Neuron (in vitro differentiated cells): ENCODE measurements at regions not wholly inside any gene's neighbourhood (a gene's known extent, or its start where the extent isn't known, plus 50 kb on each side); places are given as distances from the start of the nearest gene placed in this dataset.

Experiments used
- H2AFZ ChIP-seq: one replicate; pipeline ENCODE4 v1.6.1; 2013; ENCODE audit warnings: low read depth, mild to moderate bottlenecking, inconsistent platforms, low read length, moderate library complexity
- H3K27me3 ChIP-seq: one replicate; pipeline ENCODE4 v1.6.1; 2013; ENCODE audit warnings: low read length; ENCODE audit not compliant: insufficient read depth
- H3K36me3 ChIP-seq: one replicate; pipeline ENCODE4 v1.6.1; 2013; ENCODE audit warnings: low read length; ENCODE audit not compliant: insufficient read depth
- H3K4me1 ChIP-seq: one replicate; pipeline ENCODE4 v1.6.1; 2013; ENCODE audit warnings: low read length; ENCODE audit not compliant: insufficient read depth
- H3K4me3 ChIP-seq: 2 replicates; pipeline ENCODE4 v1.5.1; 2013; ENCODE audit warnings: mild to moderate bottlenecking, low read length, moderate library complexity
- H3K9me3 ChIP-seq: one replicate; pipeline ENCODE4 v1.6.1; 2013; ENCODE audit warnings: low read length

- Histone ChIP-seq H3K4me3 (no peak overlapping the region), H3K9me3 (no peaks in the 10 kb centered on the region)
These were observed 254.7 kb downstream of the C1D start for GRCh38 chr2:67808112-67808511.

DNA sequence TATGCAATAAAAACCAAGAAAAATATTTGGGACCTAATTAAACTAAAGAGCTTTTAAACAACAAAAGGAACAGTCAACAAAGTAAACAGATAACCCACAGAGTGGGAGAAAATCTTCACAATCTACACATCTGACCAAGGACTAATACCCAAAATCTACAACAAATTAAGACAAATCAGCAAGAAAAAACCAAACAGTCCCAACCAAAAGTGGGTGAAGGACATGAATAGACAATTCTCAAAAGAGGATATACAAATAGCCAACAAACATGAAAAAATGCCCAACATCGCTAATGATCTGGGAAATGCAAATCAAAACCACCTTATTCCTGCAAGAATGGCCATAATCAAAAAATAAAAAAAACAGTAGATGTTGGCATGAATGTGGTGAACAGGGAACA, 250.1 kb downstream of the C1D start:
- Histone ChIP-seq H2AFZ (no peak overlapping the region), H3K4me3 (no peak overlapping the region), H3K9me3 (no peaks in the 10 kb centered on the region), H3K27me3 (no peaks in the 10 kb centered on the region), H3K36me3 (no peaks in the 10 kb centered on the region), H3K4me1 (no peaks in the 10 kb centered on the region)

More at GRCh38 chr2:67808112-67808511, 254.7 kb downstream of the C1D start:
- Histone ChIP-seq H3K36me3 (no peaks in the 10 kb centered on the region), H3K27me3 (no peaks in the 10 kb centered on the region), H3K4me1 (no peaks in the 10 kb centered on the region), H2AFZ (no peak overlapping the region)

GRCh38 chr2:67823726-67824125, 239.1 kb downstream of the C1D start:
- H3K4me3 ChIP-seq = no peak overlapping the region
- H3K27me3 ChIP-seq = no peaks in the 10 kb centered on the region
- no peaks in the 10 kb centered on the region for H3K4me1 ChIP-seq
- no peaks in the 10 kb centered on the region for H3K36me3 ChIP-seq
- H2AFZ ChIP-seq = no peak overlapping the region
- no peaks in the 10 kb centered on the region for H3K9me3 ChIP-seq

DNA sequence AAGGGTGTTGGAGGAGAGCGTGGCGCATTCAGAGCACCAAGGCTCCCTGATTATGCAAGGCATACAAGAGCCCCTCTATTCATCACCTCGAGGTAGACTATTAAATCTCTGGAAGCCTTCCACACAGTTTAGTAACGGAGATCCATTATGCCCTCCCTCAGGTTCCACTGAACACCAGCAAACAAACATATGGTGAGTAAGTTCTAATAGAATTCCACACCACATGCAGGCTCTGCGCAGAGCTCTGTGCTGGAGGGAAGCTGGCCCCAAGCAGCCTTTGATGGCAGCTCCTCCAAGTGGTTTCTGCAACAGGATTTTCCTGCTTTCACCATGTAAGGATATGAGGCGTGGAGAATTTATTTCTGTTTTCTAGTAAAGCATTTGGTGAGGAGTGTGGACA, 238.6 kb downstream of the C1D start:
- Histone ChIP-seq H3K36me3 (no peaks in the 10 kb centered on the region), H2AFZ (no peak overlapping the region), H3K4me1 (no peaks in the 10 kb centered on the region), H3K9me3 (no peaks in the 10 kb centered on the region), H3K27me3 (no peaks in the 10 kb centered on the region), H3K4me3 (no peak overlapping the region)

- no peaks in the 10 kb centered on the region for H3K4me1 ChIP-seq
- no peak overlapping the region for H3K4me3 ChIP-seq
- no peaks in the 10 kb centered on the region for H3K9me3 ChIP-seq
- no peaks in the 10 kb centered on the region for H3K27me3 ChIP-seq
- H2AFZ ChIP-seq = no peak overlapping the region
- H3K36me3 ChIP-seq = no peaks in the 10 kb centered on the region
These were observed 237.3 kb downstream of the C1D start for GRCh38 chr2:67825476-67825875.

DNA sequence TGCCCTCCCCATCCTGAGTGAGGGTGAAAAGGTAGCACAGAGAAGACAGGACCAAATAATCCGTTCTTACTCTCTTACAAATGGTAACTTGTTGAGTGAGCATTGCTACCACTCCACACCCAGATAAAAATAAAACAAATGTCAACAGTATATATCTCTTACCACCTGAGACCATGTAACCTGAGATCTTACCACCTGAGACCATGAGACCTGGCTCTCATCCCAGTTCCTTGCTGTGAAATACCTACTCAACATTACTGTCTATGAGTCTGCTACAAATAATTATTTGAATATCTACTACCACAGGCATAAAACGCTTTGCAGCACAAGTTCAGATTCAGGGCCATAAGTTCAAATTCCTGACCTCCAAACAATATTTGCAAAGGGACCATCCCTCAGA, 234.7 kb downstream of the C1D start:
- Histone ChIP-seq H3K4me3 (no peak overlapping the region), H3K36me3 (no peaks in the 10 kb centered on the region), H3K9me3 (no peaks in the 10 kb centered on the region), H3K4me1 (no peaks in the 10 kb centered on the region), H3K27me3 (no peaks in the 10 kb centered on the region), H2AFZ (no peak overlapping the region)

GRCh38 chr2:67829470-67829869, 233.3 kb downstream of the C1D start:
- Histone ChIP-seq H3K4me1 (no peaks in the 10 kb centered on the region), H3K36me3 (no peaks in the 10 kb centered on the region), H3K4me3 (no peak overlapping the region), H3K27me3 (no peaks in the 10 kb centered on the region), H3K9me3 (no peaks in the 10 kb centered on the region), H2AFZ (no peak overlapping the region)

- no peaks in the 10 kb centered on the region for H3K36me3 ChIP-seq
These were observed 229.2 kb downstream of the C1D start for GRCh38 chr2:67833632-67834031.

GRCh38 chr2:67834482-67834881, 228.3 kb downstream of the C1D start:
- Histone ChIP-seq H2AFZ (no peak overlapping the region), H3K9me3 (no peaks in the 10 kb centered on the region), H3K4me3 (no peak overlapping the region), H3K27me3 (no peaks in the 10 kb centered on the region), H3K36me3 (no peaks in the 10 kb centered on the region), H3K4me1 (no peaks in the 10 kb centered on the region)

More at GRCh38 chr2:67833632-67834031, 229.2 kb downstream of the C1D start:
- H3K9me3 ChIP-seq = no peaks in the 10 kb centered on the region
- H2AFZ ChIP-seq = no peak overlapping the region
- no peaks in the 10 kb centered on the region for H3K27me3 ChIP-seq
- no peak overlapping the region for H3K4me3 ChIP-seq
- no peaks in the 10 kb centered on the region for H3K4me1 ChIP-seq

- Histone ChIP-seq H3K36me3 (no peaks in the 10 kb centered on the region), H3K9me3 (no peaks in the 10 kb centered on the region), H3K4me3 (no peak overlapping the region), H3K27me3 (no peaks in the 10 kb centered on the region), H2AFZ (no peak overlapping the region), H3K4me1 (no peaks in the 10 kb centered on the region)
These were observed 227.5 kb downstream of the C1D start for GRCh38 chr2:67835266-67835665.

DNA sequence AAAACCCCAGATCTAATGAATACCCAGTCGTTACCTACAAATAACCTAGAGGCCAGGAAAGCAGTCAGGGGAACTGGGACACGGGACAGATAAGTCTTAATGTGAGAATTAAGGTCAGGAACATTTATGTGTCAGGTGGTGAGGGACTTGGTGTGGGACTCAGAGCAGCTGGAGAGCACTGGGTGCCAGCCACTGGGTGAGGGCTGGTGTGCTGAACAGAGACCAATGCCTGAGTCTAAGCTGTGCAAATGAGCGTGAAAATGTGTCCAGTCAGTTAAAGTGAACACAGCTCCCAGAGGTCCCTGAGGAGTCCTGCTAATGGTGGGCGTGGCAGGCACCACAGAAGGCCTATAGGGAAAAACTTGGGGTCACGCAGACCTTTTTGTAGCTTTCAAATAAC, 225.9 kb downstream of the C1D start:
- Histone ChIP-seq H3K9me3 (no peaks in the 10 kb centered on the region), H2AFZ (no peak overlapping the region), H3K4me1 (no peaks in the 10 kb centered on the region), H3K4me3 (no peak overlapping the region), H3K27me3 (no peaks in the 10 kb centered on the region), H3K36me3 (no peaks in the 10 kb centered on the region)

DNA sequence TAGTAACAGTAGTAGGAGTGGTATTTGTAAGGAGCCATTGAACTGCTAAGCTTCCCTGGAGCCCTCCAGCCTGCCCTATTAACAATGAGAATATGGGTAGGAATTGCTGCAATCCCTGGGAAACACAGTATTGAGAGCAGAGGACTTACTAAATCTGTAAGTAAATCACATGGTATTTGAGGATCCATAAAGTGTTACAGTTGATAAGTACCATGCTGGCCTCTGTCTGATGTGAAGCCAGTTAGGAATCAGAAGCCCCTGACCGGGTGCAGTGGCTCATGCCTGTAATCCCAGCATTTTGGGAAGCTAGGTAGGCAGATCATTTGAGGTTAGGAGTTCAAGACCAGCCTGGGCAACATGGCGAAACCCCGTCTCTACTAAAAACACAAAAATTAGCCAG, 224.6 kb downstream of the C1D start:
- Histone ChIP-seq H2AFZ (no peak overlapping the region), H3K4me1 (no peaks in the 10 kb centered on the region), H3K9me3 (no peaks in the 10 kb centered on the region), H3K27me3 (no peaks in the 10 kb centered on the region), H3K4me3 (no peak overlapping the region), H3K36me3 (no peaks in the 10 kb centered on the region)

DNA sequence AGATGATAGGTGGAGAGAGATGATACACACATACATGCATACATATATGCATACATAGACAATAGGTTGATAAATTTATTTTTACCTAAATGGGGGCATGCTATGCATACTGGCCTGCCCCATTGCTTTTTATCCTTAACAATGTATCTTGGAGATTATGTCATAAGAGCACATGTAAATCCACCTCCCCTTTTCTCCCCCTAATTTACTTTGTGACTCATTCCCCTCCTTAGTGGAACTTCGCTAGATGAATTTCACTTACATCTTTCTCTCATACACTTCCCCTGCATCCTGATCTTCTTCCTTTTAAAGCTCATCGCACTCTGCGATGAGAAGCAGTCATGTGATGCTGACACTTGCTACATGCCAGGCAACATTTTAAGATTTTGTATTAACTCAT, 223.6 kb downstream of the C1D start:
- Histone ChIP-seq H3K27me3 (no peaks in the 10 kb centered on the region), H3K36me3 (no peaks in the 10 kb centered on the region), H3K4me1 (no peaks in the 10 kb centered on the region), H3K9me3 (no peaks in the 10 kb centered on the region), H2AFZ (no peak overlapping the region), H3K4me3 (no peak overlapping the region)

DNA sequence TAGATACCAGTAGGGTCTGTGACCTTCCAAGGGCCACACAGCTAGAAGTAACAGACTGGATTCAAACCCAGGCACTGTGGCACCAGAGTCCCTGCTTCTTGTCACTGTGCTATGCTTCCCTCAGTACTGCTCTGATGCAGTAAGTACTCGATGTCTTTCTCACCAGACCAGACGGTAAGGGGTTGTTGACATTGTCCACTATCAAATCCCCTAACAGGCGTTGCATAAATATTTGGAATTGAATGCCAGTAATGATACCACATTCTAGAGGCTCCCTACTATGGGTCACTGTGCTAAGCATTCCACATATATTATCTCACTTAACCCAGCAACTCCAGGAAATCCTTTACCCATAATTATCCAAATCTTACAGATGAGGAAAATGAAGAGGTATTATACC, 223.1 kb downstream of the C1D start:
- Histone ChIP-seq H3K27me3 (no peaks in the 10 kb centered on the region), H3K4me1 (no peaks in the 10 kb centered on the region), H3K9me3 (no peaks in the 10 kb centered on the region), H3K4me3 (no peak overlapping the region), H2AFZ (no peak overlapping the region), H3K36me3 (no peaks in the 10 kb centered on the region)
